Gastroesophageal sphincter (tissue), 4 donors: ENCODE measurements at regions not wholly inside any gene's neighbourhood (a gene's known extent, or its start where the extent isn't known, plus 50 kb on each side); places are given as distances from the start of the nearest gene placed in this dataset.

Experiments
- ATAC-seq: fragments of 150-250 bp; one replicate; pipeline ENCODE4 v1.9.1; 2016; ENCODE audit warnings: mild to moderate bottlenecking, moderate library complexity
- H3K27ac ChIP-seq, 4 donors: fragments of 200-600 bp; sonication (generic) in 3 of 4; 1 replicate in 3 of 4; 2 replicates in 1 of 4; pipeline ENCODE4 v1.5.1; 2016 to 2019
- H3K27me3 ChIP-seq: fragments of 200-600 bp; sonication (generic); one replicate; pipeline ENCODE4 v1.5.1; 2019
- H3K36me3 ChIP-seq, 2 donors: fragments of 200-600 bp; sonication (generic); one replicate each; pipeline ENCODE4 v1.5.1; 2019; ENCODE audit warnings: control low read depth in 1 of 2
- H3K4me1 ChIP-seq, 3 donors: fragments of 200-600 bp; sonication (generic); 1 replicate in 2 of 3; 2 replicates in 1 of 3; pipeline ENCODE4 v1.5.1; 2016 to 2019; ENCODE audit warnings: control low read depth in 2 of 3
- H3K4me3 ChIP-seq, 2 donors: fragments of 200-600 bp; sonication (generic); one replicate each; pipeline ENCODE4 v1.5.1; 2019; ENCODE audit warnings: mild to moderate bottlenecking in 1 of 2, moderate library complexity in 1 of 2
- H3K9me3 ChIP-seq, 3 donors: fragments of 200-600 bp; sonication (generic); one replicate each; pipeline ENCODE4 v1.5.1; 2017 to 2019; ENCODE audit warnings: control low read depth in 2 of 3
- CTCF ChIP-seq, 4 experiments: fragments of 200-600 bp in 2 of 4; fragments of 450-650 bp in 2 of 4; sonication (generic) in 1 of 4; IDR thresholded peaks; one replicate each; pipeline ENCODE4 v1.5.1; 2017 to 2019; ENCODE audit warnings: antibody characterized with exemption in 4 of 4, mild to moderate bottlenecking in 2 of 4, moderate library complexity in 2 of 4
- EP300 ChIP-seq: sonication (generic); formaldehyde crosslinking; IDR thresholded peaks from one replicate; pipeline ENCODE4 v1.6.1; 2017; ENCODE audit warnings: antibody characterized with exemption, mild to moderate bottlenecking
- POLR2A ChIP-seq, 2 donors: fragments of 450-650 bp; IDR thresholded peaks; one replicate each; pipeline ENCODE4 v1.6.1; 2017; ENCODE audit warnings: antibody characterized with exemption in 2 of 2, mild to moderate bottlenecking in 2 of 2, moderate library complexity in 1 of 2
- POLR2AphosphoS5 ChIP-seq: sonication (generic); formaldehyde crosslinking; IDR thresholded peaks from one replicate; pipeline ENCODE4 v1.6.1; 2017; ENCODE audit warnings: antibody characterized with exemption
- WGBS, 2 donors: methylation state at CpG; one replicate each; pipeline ENCODE4 v1.1.5; 2018; ENCODE audit warnings: low coverage in 1 of 2; 5-methylcytosine and 5-hydroxymethylcytosine counted together

- 94 to 97% methylated on average over 4 of the region's 4 CpGs for WGBS, 2 donors
- ATAC-seq = no peak
These were observed 321.1 kb upstream of the N4BP1 start for GRCh38 chr16:48930951-48931553.

GRCh38 chr16:48919791-48920190, 309.8 kb upstream of the N4BP1 start:
- no peak for TF ChIP-seq POLR2AphosphoS5
- no peak for TF ChIP-seq POLR2A (IDR thresholded peaks at IDR 0.05)
- TF ChIP-seq EP300 = no peak
- no peak for TF ChIP-seq CTCF (IDR thresholded peaks at IDR 0.05)
- ATAC-seq = no peak
- no peaks in the 10 kb centered on the region for H3K27me3 ChIP-seq
- no peaks in the 10 kb centered on the region for H3K36me3 ChIP-seq
- WGBS, 2 donors = 83 to 86% methylated on average over 1 to 5 of the region's 6 CpGs
- H3K4me3 ChIP-seq = no peak overlapping the region
- H3K9me3 ChIP-seq = peaks cover 0 to 8% (median 0%) of the 10 kb centered on the region in 3 donors
- no peak overlapping the region for H3K27ac ChIP-seq
- H3K4me1 ChIP-seq = no peaks in the 10 kb centered on the region

More at GRCh38 chr16:48930951-48931553, 321.1 kb upstream of the N4BP1 start:
- Histone ChIP-seq H3K4me3 (no peak overlapping the region), H3K4me1 (no peaks in the 10 kb centered on the region), H3K27me3 (no peaks in the 10 kb centered on the region), H3K36me3 (no peaks in the 10 kb centered on the region), H3K27ac (no peak overlapping the region), H3K9me3 (peaks cover 0 to 5% (median 0%) of the 10 kb centered on the region in 3 donors)
- TF ChIP-seq CTCF (IDR thresholded peaks at IDR 0.05) = no peak
- TF ChIP-seq EP300 = no peak
- TF ChIP-seq POLR2AphosphoS5 = no peak
- no peak for TF ChIP-seq POLR2A (IDR thresholded peaks at IDR 0.05)

- Histone ChIP-seq H3K27me3 (peaks cover 2% of the 10 kb centered on the region), H3K4me1 (no peaks in the 10 kb centered on the region), H3K27ac (no peak overlapping the region), H3K4me3 (no peak overlapping the region), H3K36me3 (no peaks in the 10 kb centered on the region), H3K9me3 (peaks cover 0 to 8% (median 0%) of the 10 kb centered on the region in 3 donors)
- no peak for ATAC-seq
- TF ChIP-seq CTCF (IDR thresholded peaks at IDR 0.05) = no peak
- TF ChIP-seq EP300 = no peak
- no peak for TF ChIP-seq POLR2AphosphoS5
- no peak for TF ChIP-seq POLR2A (IDR thresholded peaks at IDR 0.05)
- WGBS, 2 donors = 78% methylated on average over 1 of the region's 4 CpGs; no CpG with 5 or more reads in 1 of the 2 donors
These were observed 308.7 kb upstream of the N4BP1 start for GRCh38 chr16:48918520-48919258.

- no peaks in the 10 kb centered on the region for H3K4me1 ChIP-seq
- peaks cover 0 to 4% (median 0%) of the 10 kb centered on the region in 3 donors for H3K9me3 ChIP-seq
- no peak overlapping the region for H3K27ac ChIP-seq
- no peak for ATAC-seq
- H3K4me3 ChIP-seq = no peak overlapping the region
- no peak for TF ChIP-seq EP300
- no peak for TF ChIP-seq CTCF (IDR thresholded peaks at IDR 0.05)
- TF ChIP-seq POLR2A (IDR thresholded peaks at IDR 0.05) = no peak
- no peak for TF ChIP-seq POLR2AphosphoS5
- H3K27me3 ChIP-seq = peaks cover 21% of the 10 kb centered on the region
- 40 to 47% methylated on average over 1 of the region's 1 CpG for WGBS, 2 donors
- H3K36me3 ChIP-seq = no peaks in the 10 kb centered on the region
These were observed 306.6 kb upstream of the N4BP1 start for GRCh38 chr16:48916566-48916965.

- no peaks in the 10 kb centered on the region for H3K4me1 ChIP-seq
- TF ChIP-seq EP300 (no peak), POLR2A (IDR thresholded peaks at IDR 0.05) (no peak), CTCF (IDR thresholded peaks at IDR 0.05) (no peak), POLR2AphosphoS5 (no peak)
- no peak overlapping the region for H3K4me3 ChIP-seq
- ATAC-seq = no peak
- no peak overlapping the region for H3K27ac ChIP-seq
- no peaks in the 10 kb centered on the region for H3K9me3 ChIP-seq
- no peaks in the 10 kb centered on the region for H3K36me3 ChIP-seq
- WGBS, 2 donors = 83% methylated on average over 3 of the region's 3 CpGs; no CpG with 5 or more reads in 1 of the 2 donors
- H3K27me3 ChIP-seq = peaks cover 25% of the 10 kb centered on the region
These were observed 304.1 kb upstream of the N4BP1 start for GRCh38 chr16:48914070-48914469.
